SH-SY5Y (cell line): ENCODE measurements at regions not wholly inside any gene's neighbourhood (a gene's known extent, or its start where the extent isn't known, plus 50 kb on each side); places are given as distances from the start of the nearest gene placed in this dataset.

Source experiments
- GATA2 ChIP-seq: IDR thresholded peaks from 2 replicates; pipeline ENCODE4 v1.6.1; 2011; ENCODE audit warnings: mild to moderate bottlenecking, low read depth, low read length
- GATA3 ChIP-seq: IDR thresholded peaks from 2 replicates; pipeline ENCODE4 v1.6.1; 2011; ENCODE audit warnings: low read depth, mild to moderate bottlenecking, low read length, moderate library complexity

DNA sequence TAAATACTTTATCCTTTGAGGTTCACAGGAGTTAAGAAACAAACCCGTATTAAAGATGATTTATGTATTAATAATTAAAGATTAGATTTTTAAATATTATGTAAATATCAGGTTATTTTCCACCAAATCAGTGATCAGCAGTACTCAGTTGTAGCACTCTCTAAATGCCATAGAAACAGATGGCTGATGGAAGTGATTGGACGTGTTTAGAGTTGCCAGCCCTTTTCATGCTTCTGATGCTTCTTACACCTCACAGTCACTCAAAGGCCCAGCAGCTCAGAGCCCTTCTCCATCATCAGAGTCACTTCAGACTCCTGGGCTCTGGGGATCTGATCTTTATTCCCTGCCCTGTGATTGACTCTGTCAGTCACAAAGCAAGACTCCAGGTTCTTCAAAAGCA, 170.1 kb upstream of the PGRMC2 start:
- TF ChIP-seq GATA2 (no peak), GATA3 (no peak)
